ENCODE measurements at regions not wholly inside any gene's neighbourhood (a gene's known extent, or its start where the extent isn't known, plus 50 kb on each side); places are given as distances from the start of the nearest gene placed in this dataset.

GRCh38 chr21:36548866-36549265 lies 68.9 kb upstream of the CLDN14 start:
- BruUV-seq (replicated peaks) = no TSS peak
- ChIA-PET CTCF (interaction anchor here (0.5 kb wide), 1 partner anchor 81 kb away, joined by 4 read pairs; no protein-coding TSS in a partner anchor), POLR2A (ENCODE audit: low non-redundant PET) (no interaction called here)
- Histone ChIP-seq H3K9me3 (ENCODE audit: low read depth, low read length, poor library complexity, severe bottlenecking) (no peaks in the 10 kb centered on the region), H3K4me1 (ENCODE audit: insufficient read depth, low read length, poor library complexity, severe bottlenecking) (no peaks in the 10 kb centered on the region), H3K4me3 (ENCODE audit: low read depth, low read length, poor library complexity, severe bottlenecking) (no peak overlapping the region), H3K27me3 (replicated peaks; ENCODE audit: insufficient read depth, low read depth, low read length, poor library complexity) (no peaks in the 10 kb centered on the region), H3K27ac (ENCODE audit: low read depth, low read length, poor library complexity, severe bottlenecking) (no peak overlapping the region), H3K36me3 (ENCODE audit: insufficient read depth, low read length, poor library complexity, severe bottlenecking) (no peaks in the 10 kb centered on the region)
- intact Hi-C loops (cut with micrococcal nuclease; ENCODE audit: unreplicated experiment) = no loop called here
- DNase-seq (ENCODE audit: low spot score) = no peak
- TF ChIP-seq, protein P1, sequence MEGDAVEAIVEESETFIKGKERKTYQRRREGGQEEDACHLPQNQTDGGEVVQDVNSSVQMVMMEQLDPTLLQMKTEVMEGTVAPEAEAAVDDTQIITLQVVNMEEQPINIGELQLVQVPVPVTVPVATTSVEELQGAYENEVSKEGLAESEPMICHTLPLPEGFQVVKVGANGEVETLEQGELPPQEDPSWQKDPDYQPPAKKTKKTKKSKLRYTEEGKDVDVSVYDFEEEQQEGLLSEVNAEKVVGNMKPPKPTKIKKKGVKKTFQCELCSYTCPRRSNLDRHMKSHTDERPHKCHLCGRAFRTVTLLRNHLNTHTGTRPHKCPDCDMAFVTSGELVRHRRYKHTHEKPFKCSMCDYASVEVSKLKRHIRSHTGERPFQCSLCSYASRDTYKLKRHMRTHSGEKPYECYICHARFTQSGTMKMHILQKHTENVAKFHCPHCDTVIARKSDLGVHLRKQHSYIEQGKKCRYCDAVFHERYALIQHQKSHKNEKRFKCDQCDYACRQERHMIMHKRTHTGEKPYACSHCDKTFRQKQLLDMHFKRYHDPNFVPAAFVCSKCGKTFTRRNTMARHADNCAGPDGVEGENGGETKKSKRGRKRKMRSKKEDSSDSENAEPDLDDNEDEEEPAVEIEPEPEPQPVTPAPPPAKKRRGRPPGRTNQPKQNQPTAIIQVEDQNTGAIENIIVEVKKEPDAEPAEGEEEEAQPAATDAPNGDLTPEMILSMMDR (conservative IDR thresholded peaks at IDR 0.05; ENCODE audit: low read depth, low read length) = no peak
- no peak for TF ChIP-seq EZH2 (IDR thresholded peaks at IDR 0.05; ENCODE audit: borderline replicate concordance, low read depth, low read length, poor library complexity, severe bottlenecking)

DNA sequence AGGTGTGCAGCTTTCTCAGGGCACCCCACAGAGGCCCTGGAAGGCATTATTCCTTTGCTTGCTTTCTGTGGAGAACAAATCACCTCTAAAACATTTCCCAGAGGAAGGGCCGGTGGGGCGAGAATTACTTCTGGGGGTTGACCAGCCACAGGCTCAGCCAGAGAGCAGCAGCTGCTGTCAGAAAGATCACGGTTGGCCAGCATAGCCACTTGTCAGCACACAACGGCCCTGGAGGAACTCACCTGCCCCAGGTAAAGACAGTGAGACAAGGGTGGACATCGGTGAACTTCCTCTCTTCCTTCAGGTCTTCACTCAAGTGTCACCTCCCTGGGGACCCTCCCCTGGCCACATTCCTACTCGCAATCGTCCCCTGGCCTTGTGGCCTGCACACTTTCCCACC lies 69.5 kb upstream of the CLDN14 start:
- Histone ChIP-seq H3K9me3 (ENCODE audit: low read depth, low read length, poor library complexity, severe bottlenecking) (no peaks in the 10 kb centered on the region), H3K4me1 (ENCODE audit: insufficient read depth, low read length, poor library complexity, severe bottlenecking) (no peaks in the 10 kb centered on the region), H3K4me3 (ENCODE audit: low read depth, low read length, poor library complexity, severe bottlenecking) (no peak overlapping the region), H3K27ac (ENCODE audit: low read depth, low read length, poor library complexity, severe bottlenecking) (no peak overlapping the region), H3K36me3 (ENCODE audit: insufficient read depth, low read length, poor library complexity, severe bottlenecking) (no peaks in the 10 kb centered on the region), H3K27me3 (replicated peaks; ENCODE audit: insufficient read depth, low read depth, low read length, poor library complexity) (no peaks in the 10 kb centered on the region)
- DNase-seq (ENCODE audit: low spot score) = no peak
- intact Hi-C loops (cut with micrococcal nuclease; ENCODE audit: unreplicated experiment) = no loop called here
- ChIA-PET POLR2A (ENCODE audit: low non-redundant PET) (no interaction called here), CTCF (no interaction called here)
- TF ChIP-seq EZH2 (IDR thresholded peaks at IDR 0.05; ENCODE audit: borderline replicate concordance, low read depth, low read length, poor library complexity, severe bottlenecking) = no peak
- TF ChIP-seq, protein P1 (conservative IDR thresholded peaks at IDR 0.05; ENCODE audit: low read depth, low read length) = no peak
- no TSS peak for BruUV-seq (replicated peaks)

GRCh38 chr21:36550761-36551160 lies 70.8 kb upstream of the CLDN14 start:
- no peak overlapping the region for H3K27ac ChIP-seq (ENCODE audit: low read depth, low read length, poor library complexity, severe bottlenecking)
- no peaks in the 10 kb centered on the region for H3K36me3 ChIP-seq (ENCODE audit: insufficient read depth, low read length, poor library complexity, severe bottlenecking)
- TF ChIP-seq, protein P1 (conservative IDR thresholded peaks at IDR 0.05; ENCODE audit: low read depth, low read length) = no peak
- TF ChIP-seq EZH2 (IDR thresholded peaks at IDR 0.05; ENCODE audit: borderline replicate concordance, low read depth, low read length, poor library complexity, severe bottlenecking) = no peak
- POLR2A ChIA-PET (ENCODE audit: low non-redundant PET) = no interaction called here
- CTCF ChIA-PET = no interaction called here
- no peaks in the 10 kb centered on the region for H3K4me1 ChIP-seq (ENCODE audit: insufficient read depth, low read length, poor library complexity, severe bottlenecking)
- no peak for DNase-seq (ENCODE audit: low spot score)
- BruUV-seq (replicated peaks) = no TSS peak
- H3K9me3 ChIP-seq (ENCODE audit: low read depth, low read length, poor library complexity, severe bottlenecking) = no peaks in the 10 kb centered on the region
- intact Hi-C loops (cut with micrococcal nuclease; ENCODE audit: unreplicated experiment) = no loop called here
- no peak overlapping the region for H3K4me3 ChIP-seq (ENCODE audit: low read depth, low read length, poor library complexity, severe bottlenecking)
- H3K27me3 ChIP-seq (replicated peaks; ENCODE audit: insufficient read depth, low read depth, low read length, poor library complexity) = no peaks in the 10 kb centered on the region

All from A673 (cell line).